Neutrophil (primary cell): ENCODE measurements at regions not wholly inside any gene's neighbourhood (a gene's known extent, or its start where the extent isn't known, plus 50 kb on each side); places are given as distances from the start of the nearest gene placed in this dataset.

Experiments
- H3K27ac ChIP-seq: fragments of 200-600 bp; sonication (generic); 2 replicates; pipeline ENCODE4 v1.5.1; 2016; ENCODE audit warnings: mild to moderate bottlenecking, moderate library complexity
- H3K27me3 ChIP-seq: fragments of 200-600 bp; sonication (generic); 2 replicates; pipeline ENCODE4 v1.6.0; 2016; ENCODE audit warnings: mild to moderate bottlenecking
- H3K36me3 ChIP-seq: fragments of 200-600 bp; sonication (generic); 2 replicates; pipeline ENCODE4 v1.5.1; 2017
- H3K4me1 ChIP-seq, 2 experiments: fragments of 200-600 bp in 1 of 2; sonication (generic) in 1 of 2; 1 replicate in 1 of 2; 2 replicates in 1 of 2; pipeline versions ENCODE4 v1.5.1 to v1.6.1; 2013 to 2016; ENCODE audit warnings: low read depth in 1 of 2, low read length in 1 of 2, mild to moderate bottlenecking in 1 of 2, moderate library complexity in 1 of 2; ENCODE audit not compliant: control insufficient read depth in 1 of 2, insufficient read depth in 1 of 2
- H3K4me3 ChIP-seq, 2 experiments: fragments of 200-600 bp in 1 of 2; sonication (generic) in 1 of 2; 1 replicate in 1 of 2; 2 replicates in 1 of 2; pipeline ENCODE4 v1.5.1; 2013 to 2016; ENCODE audit warnings: low read depth in 1 of 2, low read length in 1 of 2, mild to moderate bottlenecking in 1 of 2, moderate library complexity in 1 of 2
- H3K9me3 ChIP-seq: fragments of 200-600 bp; sonication (generic); 2 replicates; pipeline ENCODE4 v1.5.1; 2016
- CTCF ChIP-seq: fragments of 200-600 bp; sonication (generic); IDR thresholded peaks from 2 replicates; pipeline ENCODE4 v1.5.1; 2016; ENCODE audit warnings: antibody characterized with exemption

GRCh38 chr7:101740981-101741725 lies 76.3 kb upstream of the CUX1 start:
- peaks cover 50% of the 10 kb centered on the region in 2 experiments for H3K4me1 ChIP-seq
- no peaks in the 10 kb centered on the region for H3K27me3 ChIP-seq

GRCh38 chr7:101743241-101743994 lies 74.0 kb upstream of the CUX1 start:
- Histone ChIP-seq H3K27me3 (no peaks in the 10 kb centered on the region), H3K4me1 (peaks cover 50% of the 10 kb centered on the region in 2 experiments), H3K27ac (peak overlapping the region; percentile 20), H3K36me3 (no peaks in the 10 kb centered on the region), H3K4me3 (peak overlapping the region; percentile 76 to 80), H3K9me3 (no peaks in the 10 kb centered on the region)
- peak; percentile 35 for TF ChIP-seq CTCF

More at GRCh38 chr7:101740981-101741725, 76.3 kb upstream of the CUX1 start:
- peak overlapping the region in 1 of 2 experiments; percentile 17 for H3K4me3 ChIP-seq
- H3K9me3 ChIP-seq, result no peaks in the 10 kb centered on the region
- TF ChIP-seq CTCF, result no peak
- no peaks in the 10 kb centered on the region for H3K36me3 ChIP-seq
- H3K27ac ChIP-seq, result peak overlapping the region; percentile 54

GRCh38 chr7:101743995-101744360 lies 73.4 kb upstream of the CUX1 start:
- H3K9me3 ChIP-seq, result no peaks in the 10 kb centered on the region
- H3K27ac ChIP-seq, result no peak overlapping the region
- H3K27me3 ChIP-seq, result no peaks in the 10 kb centered on the region
- TF ChIP-seq CTCF, result no peak
- peaks cover 50% of the 10 kb centered on the region in 2 experiments for H3K4me1 ChIP-seq
- H3K4me3 ChIP-seq, result peak overlapping the region; percentile 39 to 80
- H3K36me3 ChIP-seq, result no peaks in the 10 kb centered on the region

- Histone ChIP-seq H3K27ac (no peak overlapping the region), H3K27me3 (no peaks in the 10 kb centered on the region), H3K9me3 (no peaks in the 10 kb centered on the region), H3K4me3 (no peak overlapping the region), H3K4me1 (peaks cover 46% of the 10 kb centered on the region in 2 experiments), H3K36me3 (no peaks in the 10 kb centered on the region)
- TF ChIP-seq CTCF, result no peak
Measured at GRCh38 chr7:101744588-101744987, 72.8 kb upstream of the CUX1 start.

GRCh38 chr7:101746314-101746713 lies 71.1 kb upstream of the CUX1 start:
- TF ChIP-seq CTCF, result no peak
- H3K27me3 ChIP-seq, result no peaks in the 10 kb centered on the region
- H3K36me3 ChIP-seq, result no peaks in the 10 kb centered on the region
- peaks cover 28 to 30% of the 10 kb centered on the region in 2 experiments for H3K4me1 ChIP-seq
- H3K9me3 ChIP-seq, result no peaks in the 10 kb centered on the region
- no peak overlapping the region for H3K4me3 ChIP-seq
- H3K27ac ChIP-seq, result no peak overlapping the region
